GM18951 (cell line): ENCODE measurements at regions not wholly inside any gene's neighbourhood (a gene's known extent, or its start where the extent isn't known, plus 50 kb on each side); places are given as distances from the start of the nearest gene placed in this dataset.

Source experiments
- POLR2A ChIP-seq: IDR thresholded peaks from 4 replicates; pipeline ENCODE4 v1.6.1; 2011; ENCODE audit warnings: mild to moderate bottlenecking; ENCODE audit not compliant: insufficient read length, insufficient read depth; ENCODE audit errors: extremely low read depth
- in situ Hi-C: fragments of 300-500 bp; cut with MboI; formaldehyde crosslinking; loops from one replicate; pipeline ENCODE4 v1.12.0; 2022; ENCODE audit warnings: low sequenced_read_pairs, mixed read lengths, inconsistent platforms; ENCODE audit not compliant: unreplicated experiment

GRCh38 chr18:78813936-78814710, 165.5 kb upstream of the SALL3 start:
- no peak for TF ChIP-seq POLR2A
- in situ Hi-C loops: no loop called here

GRCh38 chr18:78814766-78815165, 164.9 kb upstream of the SALL3 start:
- in situ Hi-C loops: no loop called here
- TF ChIP-seq POLR2A: no peak

DNA sequence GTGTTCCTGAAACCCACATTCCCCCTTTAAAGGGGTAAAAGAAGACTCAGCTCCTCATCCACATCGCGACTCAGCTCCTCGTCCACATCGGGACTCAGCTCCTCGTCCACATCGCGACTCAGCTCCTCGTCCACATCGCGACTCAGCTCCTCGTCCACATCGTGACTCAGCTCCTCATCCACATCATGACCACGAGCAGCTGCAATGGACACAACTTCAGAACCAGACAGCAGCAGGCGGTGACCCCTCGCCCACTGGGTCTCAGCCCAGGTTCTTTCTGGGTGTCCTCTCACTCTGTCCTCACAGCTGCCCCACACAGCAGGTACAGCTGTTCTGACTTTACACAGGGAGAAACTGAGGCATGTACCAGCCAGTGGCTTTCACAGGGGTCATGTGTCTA, 163.5 kb upstream of the SALL3 start:
- in situ Hi-C loops: no loop called here
- no peak for TF ChIP-seq POLR2A

DNA sequence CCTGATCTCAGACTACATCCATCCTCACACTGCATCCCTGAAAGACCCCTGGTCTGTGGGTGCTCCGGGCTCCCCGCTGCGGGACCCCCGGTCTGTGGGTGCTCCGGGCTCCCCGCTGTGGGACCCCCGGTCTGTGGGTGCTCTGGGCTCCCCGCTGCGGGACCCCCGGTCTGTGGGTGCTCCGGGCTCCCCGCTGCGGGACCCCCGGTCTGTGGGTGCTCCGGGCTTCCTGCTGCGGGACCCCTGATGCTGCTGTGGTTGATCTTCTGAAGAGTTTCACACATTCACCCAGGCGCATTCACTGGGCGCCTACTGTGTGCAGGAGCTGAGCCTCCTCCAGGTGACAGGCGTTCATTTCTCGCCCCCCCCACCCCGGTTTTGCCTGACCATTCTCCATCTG, 162.7 kb upstream of the SALL3 start:
- in situ Hi-C loops: no loop called here
- TF ChIP-seq POLR2A: no peak

DNA sequence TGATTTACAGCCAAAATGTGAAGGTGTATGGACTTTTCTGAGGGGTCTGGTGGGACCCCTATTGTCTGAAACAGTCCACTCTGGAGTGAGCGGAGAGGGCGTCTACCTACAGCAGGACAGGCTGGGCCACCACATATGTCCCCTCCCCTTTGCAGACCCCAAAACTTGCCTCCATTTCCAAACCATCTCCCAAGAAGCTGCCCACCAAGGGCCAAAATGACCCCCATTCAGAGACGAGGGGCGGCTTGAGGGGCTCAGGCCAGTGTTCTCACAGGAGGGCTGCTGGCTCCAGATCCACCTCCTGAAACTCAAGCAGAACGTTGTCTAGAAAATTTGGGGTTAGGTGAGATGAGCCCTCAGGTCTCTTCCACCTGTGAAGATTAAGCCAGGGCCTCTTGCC, 161.1 kb upstream of the SALL3 start:
- no peak for TF ChIP-seq POLR2A

GRCh38 chr18:78818961-78819360, 160.7 kb upstream of the SALL3 start:
- in situ Hi-C loops: no loop called here
- no peak for TF ChIP-seq POLR2A

More for the DNA sequence above, 161.1 kb upstream of the SALL3 start:
- in situ Hi-C loops: no loop called here

DNA sequence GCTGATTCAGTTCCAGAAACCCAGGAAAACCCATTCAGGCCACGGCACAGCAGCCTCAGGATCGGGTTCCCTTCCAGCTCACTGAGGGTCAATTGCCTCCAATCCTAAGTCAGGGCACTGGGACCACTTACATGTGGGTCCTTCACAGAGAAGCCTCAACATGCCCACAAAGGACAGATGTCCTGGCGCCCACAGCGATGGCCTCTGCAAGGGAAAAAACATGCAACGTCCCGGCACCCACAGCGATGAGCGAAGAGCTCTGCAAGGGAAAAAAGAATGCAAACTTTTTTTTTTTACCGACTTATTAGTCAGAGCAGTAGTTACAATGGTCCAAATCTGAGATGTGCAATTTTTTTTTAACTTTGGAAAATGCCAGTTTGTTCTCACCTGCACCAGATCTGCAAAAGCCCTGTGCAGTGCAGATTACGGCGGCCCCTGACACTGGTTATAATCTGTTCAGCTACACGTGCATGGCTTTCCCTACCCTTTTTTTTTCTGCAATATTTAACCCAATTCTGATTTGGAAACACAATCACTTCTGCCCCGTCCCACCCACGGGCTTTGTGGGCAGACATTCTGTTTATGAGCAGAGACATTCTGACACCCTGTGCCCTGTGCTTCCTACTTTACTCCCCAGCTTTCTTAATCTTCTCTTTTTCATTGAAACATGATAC, 159.3 kb upstream of the SALL3 start:
- in situ Hi-C loops: no loop called here
- no peak for TF ChIP-seq POLR2A

- TF ChIP-seq POLR2A: no peak
- in situ Hi-C loops: no loop called here
These were observed 158.2 kb upstream of the SALL3 start for GRCh38 chr18:78821396-78821795.

GRCh38 chr18:78822171-78822948, 157.3 kb upstream of the SALL3 start:
- TF ChIP-seq POLR2A: no peak

GRCh38 chr18:78822949-78823285, 156.7 kb upstream of the SALL3 start:
- TF ChIP-seq POLR2A: no peak
- in situ Hi-C loops: no loop called here

More at GRCh38 chr18:78822171-78822948, 157.3 kb upstream of the SALL3 start:
- in situ Hi-C loops: no loop called here

- in situ Hi-C loops: no loop called here
- no peak for TF ChIP-seq POLR2A
These were observed 154.4 kb upstream of the SALL3 start for GRCh38 chr18:78825168-78825567.

- in situ Hi-C loops: no loop called here
- no peak for TF ChIP-seq POLR2A
These were observed 153.0 kb upstream of the SALL3 start for GRCh38 chr18:78826631-78827030.

DNA sequence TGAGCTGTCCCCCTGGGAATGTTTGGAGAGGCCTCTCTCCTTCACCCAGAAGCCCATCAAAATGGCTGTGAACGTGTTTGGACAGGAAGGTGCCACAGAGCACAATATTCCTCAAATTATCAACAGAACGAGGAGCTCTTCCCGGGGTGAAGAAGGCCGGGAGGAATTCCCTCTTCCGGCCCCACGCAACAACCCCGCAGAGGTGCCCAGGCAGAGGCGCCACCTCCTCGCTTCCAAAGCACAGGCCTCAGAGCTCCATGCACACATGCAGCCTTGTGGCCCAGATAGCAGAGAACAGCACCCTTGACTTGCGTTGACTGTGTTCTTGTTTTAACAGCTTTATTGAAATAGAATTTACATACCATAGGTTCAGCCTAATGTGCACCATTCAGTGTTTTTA, 152.5 kb upstream of the SALL3 start:
- in situ Hi-C loops: no loop called here

More for the DNA sequence above, 152.5 kb upstream of the SALL3 start:
- TF ChIP-seq POLR2A: no peak
